Ovary (tissue), 7 donors: ENCODE measurements at regions not wholly inside any gene's neighbourhood (a gene's known extent, or its start where the extent isn't known, plus 50 kb on each side); places are given as distances from the start of the nearest gene placed in this dataset.

Source experiments
- DNase-seq, 5 donors: peaks; one replicate each; pipeline ENCODE4 v3.0.0-alpha.2; 2019 to 2020
- H3K27ac ChIP-seq, 2 donors: fragments of 200-600 bp; one replicate each; pipeline versions ENCODE4 v1.5.1 to v1.8.0; 2019 to 2022
- H3K27me3 ChIP-seq: fragments of 200-600 bp; one replicate; pipeline ENCODE4 v1.8.0; 2022
- H3K36me3 ChIP-seq: fragments of 200-600 bp; sonication (generic); one replicate; pipeline ENCODE4 v1.5.1; 2019
- H3K4me1 ChIP-seq: one replicate; pipeline ENCODE4 v1.8.1; 2013; ENCODE audit warnings: mild to moderate bottlenecking, moderate library complexity; ENCODE audit not compliant: insufficient read depth
- H3K4me3 ChIP-seq: fragments of 200-600 bp; sonication (generic); one replicate; pipeline ENCODE4 v1.5.1; 2017
- H3K9me3 ChIP-seq, 2 donors: fragments of 200-600 bp in 1 of 2; sonication (generic) in 1 of 2; one replicate each; pipeline versions ENCODE4 v1.5.1 to v1.8.1; 2013 to 2019; ENCODE audit warnings: mild to moderate bottlenecking in 1 of 2, moderate library complexity in 1 of 2
- CTCF ChIP-seq, 3 donors: fragments of 450-650 bp in 2 of 3; fragments of 200-600 bp in 1 of 3; IDR thresholded peaks; one replicate each; pipeline versions ENCODE4 v1.5.1 to v1.8.0; 2016 to 2022; ENCODE audit warnings: antibody characterized with exemption in 3 of 3, mild to moderate bottlenecking in 1 of 3
- EP300 ChIP-seq: sonication (generic); formaldehyde crosslinking; IDR thresholded peaks from one replicate; pipeline ENCODE4 v1.6.1; 2017; ENCODE audit warnings: antibody characterized with exemption
- POLR2A ChIP-seq: fragments of 450-650 bp; IDR thresholded peaks from one replicate; pipeline ENCODE4 v1.6.1; 2017; ENCODE audit warnings: antibody characterized with exemption, mild to moderate bottlenecking, moderate library complexity
- WGBS, 3 donors: extraction: QIAGEN DNeasy Blood & Tissue Kit in 1 of 3; methylation state at CpG; one replicate each; pipeline versions ENCODE4 v1.1.5 to v1.1.7; 2013 to 2017; 5-methylcytosine and 5-hydroxymethylcytosine counted together
- intact Hi-C, 4 donors: fragments of 100-400 bp; cut with DNase I; formaldehyde crosslinking; loops; one replicate each; pipeline versions ENCODE4 v1.11.0 to v1.15.1; 2022 to 2023
- donor health status: DM: no; HTN: no; CAD: no; lungs with moderate emphysema.
- donor health status: DM: no; HTN: no; CAD: no.
- donor health status: Bipolar disorder and iron deficiency.
- donor health status: DM: no; HTN: no; CAD: no.
- donor health status: DM: yes; HTN: yes; CAD: no.

GRCh38 chr10:44167752-44168151 is 217.1 kb downstream of the CXCL12 start:
- H3K4me3 ChIP-seq: no peak overlapping the region
- no peaks in the 10 kb centered on the region for H3K9me3 ChIP-seq
- H3K27me3 ChIP-seq: no peaks in the 10 kb centered on the region
- 75 to 87% (median 81%) methylated on average over 6 of the region's 6 CpGs for WGBS, 3 donors
- intact Hi-C loops: no loop called here
- no peak overlapping the region for H3K27ac ChIP-seq
- no peaks in the 10 kb centered on the region for H3K36me3 ChIP-seq
- no peaks in the 10 kb centered on the region for H3K4me1 ChIP-seq
- no peak for DNase-seq
- TF ChIP-seq CTCF (IDR thresholded peaks at IDR 0.05) (no peak), POLR2A (no peak), EP300 (no peak)

GRCh38 chr10:44166441-44166840 is 218.5 kb downstream of the CXCL12 start:
- no peak for TF ChIP-seq POLR2A
- TF ChIP-seq EP300: no peak
- TF ChIP-seq CTCF (IDR thresholded peaks at IDR 0.05): no peak
- Histone ChIP-seq H3K4me3 (no peak overlapping the region), H3K9me3 (no peaks in the 10 kb centered on the region), H3K36me3 (no peaks in the 10 kb centered on the region), H3K4me1 (no peaks in the 10 kb centered on the region), H3K27ac (no peak overlapping the region), H3K27me3 (no peaks in the 10 kb centered on the region)
- intact Hi-C loops: no loop called here
- WGBS, 3 donors: 94 to 100% (median 98%) methylated on average over 1 of the region's 1 CpG
- DNase-seq: no peak

GRCh38 chr10:44164251-44164956 is 220.5 kb downstream of the CXCL12 start:
- no peaks in the 10 kb centered on the region for H3K9me3 ChIP-seq
- H3K4me1 ChIP-seq: no peaks in the 10 kb centered on the region
- intact Hi-C loops: no loop called here
- no peak overlapping the region for H3K27ac ChIP-seq
- H3K27me3 ChIP-seq: no peaks in the 10 kb centered on the region
- DNase-seq: no peak
- H3K4me3 ChIP-seq: no peak overlapping the region
- WGBS, 3 donors: 76 to 83% (median 81%) methylated on average over 3 of the region's 3 CpGs
- TF ChIP-seq CTCF (IDR thresholded peaks at IDR 0.05): no peak
- no peaks in the 10 kb centered on the region for H3K36me3 ChIP-seq

- intact Hi-C loops: no loop called here
Observed at GRCh38 chr10:44161184-44161583, 223.7 kb downstream of the CXCL12 start.

More at GRCh38 chr10:44161184-44161583, 223.7 kb downstream of the CXCL12 start:
- Histone ChIP-seq H3K4me1 (no peaks in the 10 kb centered on the region), H3K27me3 (no peaks in the 10 kb centered on the region), H3K27ac (no peak overlapping the region), H3K4me3 (no peak overlapping the region), H3K9me3 (no peaks in the 10 kb centered on the region), H3K36me3 (no peaks in the 10 kb centered on the region)
- DNase-seq: no peak
- TF ChIP-seq CTCF (IDR thresholded peaks at IDR 0.05): no peak
- TF ChIP-seq EP300: no peak
- no peak for TF ChIP-seq POLR2A
